Neuronal stem cell (in vitro differentiated cells): ENCODE measurements at regions not wholly inside any gene's neighbourhood (a gene's known extent, or its start where the extent isn't known, plus 50 kb on each side); places are given as distances from the start of the nearest gene placed in this dataset.

ENCODE experiments used
- DNase-seq: peaks from one replicate; pipeline ENCODE4 v3.0.0-alpha.2; 2013; ENCODE audit warnings: low spot score
- H2AFZ ChIP-seq: one replicate; pipeline ENCODE4 v1.6.1; 2013; ENCODE audit warnings: mild to moderate bottlenecking, low read length, inconsistent platforms
- H2AK5ac ChIP-seq: 2 replicates; pipeline ENCODE4 v1.6.1; 2013; ENCODE audit warnings: low read depth, mild to moderate bottlenecking, inconsistent platforms, low read length, moderate library complexity, mixed read lengths
- H2BK120ac ChIP-seq: 2 replicates; pipeline ENCODE4 v1.6.1; 2013; ENCODE audit warnings: low read depth, mild to moderate bottlenecking, inconsistent platforms, low read length, moderate library complexity, mixed read lengths
- H2BK12ac ChIP-seq: one replicate; pipeline ENCODE4 v1.6.1; 2013; ENCODE audit warnings: low read length, inconsistent platforms
- H2BK15ac ChIP-seq: 2 replicates; pipeline ENCODE4 v1.6.1; 2013; ENCODE audit warnings: mild to moderate bottlenecking, low read length, inconsistent platforms, mixed read lengths
- H2BK5ac ChIP-seq: one replicate; pipeline ENCODE4 v1.6.1; 2013; ENCODE audit warnings: inconsistent platforms, mild to moderate bottlenecking, low read length, moderate library complexity
- H3K14ac ChIP-seq: one replicate; pipeline ENCODE4 v1.6.1; 2013; ENCODE audit warnings: low read length, inconsistent platforms
- H3K18ac ChIP-seq: 2 replicates; pipeline ENCODE4 v1.6.1; 2013; ENCODE audit warnings: low read length, inconsistent platforms
- H3K23ac ChIP-seq: 2 replicates; pipeline ENCODE4 v1.6.1; 2013; ENCODE audit warnings: low read depth, mild to moderate bottlenecking, mixed read lengths, low read length, inconsistent platforms; ENCODE audit not compliant: poor library complexity
- H3K27ac ChIP-seq: replicated peaks from 3 replicates; pipeline ENCODE4 v1.5.1; 2013; ENCODE audit warnings: low read length, inconsistent platforms
- H3K27me3 ChIP-seq, 3 experiments: 2 replicates each; pipeline ENCODE4 v1.6.1; 2013; ENCODE audit warnings: low read length in 3 of 3, mild to moderate bottlenecking in 2 of 3, inconsistent platforms in 1 of 3, low read depth in 1 of 3, mixed read lengths in 1 of 3, moderate library complexity in 1 of 3; ENCODE audit not compliant: control insufficient read depth in 3 of 3, insufficient read depth in 3 of 3
- H3K36me3 ChIP-seq, 2 donors: replicated peaks in 1 of 2; 2 replicates each; pipeline ENCODE4 v1.6.1; 2013; ENCODE audit warnings: low read length in 2 of 2; ENCODE audit not compliant: control insufficient read depth in 2 of 2, insufficient read depth in 2 of 2
- H3K4ac ChIP-seq: 2 replicates; pipeline ENCODE4 v1.6.1; 2013; ENCODE audit warnings: inconsistent platforms, mild to moderate bottlenecking, low read length, moderate library complexity
- H3K4me1 ChIP-seq, 2 donors: 1 replicate in 1 of 2; 2 replicates in 1 of 2; pipeline ENCODE4 v1.6.1; 2013; ENCODE audit warnings: low read length in 2 of 2, low read depth in 1 of 2; ENCODE audit not compliant: control insufficient read depth in 2 of 2, insufficient read depth in 1 of 2
- H3K4me2 ChIP-seq: one replicate; pipeline ENCODE4 v1.6.1; 2013; ENCODE audit warnings: mild to moderate bottlenecking, low read length, inconsistent platforms; ENCODE audit not compliant: insufficient read depth, poor library complexity, severe bottlenecking
- H3K4me3 ChIP-seq, 2 donors: 2 replicates each; pipeline ENCODE4 v1.5.1; 2013; ENCODE audit warnings: low read length in 2 of 2, mild to moderate bottlenecking in 2 of 2, inconsistent platforms in 1 of 2, moderate library complexity in 1 of 2
- H3K79me1 ChIP-seq: one replicate; pipeline ENCODE4 v1.6.1; 2013; ENCODE audit warnings: low read depth, mild to moderate bottlenecking, inconsistent platforms, low read length, moderate library complexity
- H3K9ac ChIP-seq: one replicate; pipeline ENCODE4 v1.6.1; 2013; ENCODE audit warnings: mild to moderate bottlenecking, low read depth, low read length, inconsistent platforms; ENCODE audit not compliant: poor library complexity
- H3K9me3 ChIP-seq, 2 donors: replicated peaks in 1 of 2; 2 replicates each; pipeline versions ENCODE3 to v1.6.1; 2013; ENCODE audit warnings: low read length in 2 of 2, mild to moderate bottlenecking in 2 of 2, inconsistent platforms in 1 of 2, low read depth in 1 of 2, mixed read lengths in 1 of 2, moderate library complexity in 1 of 2; ENCODE audit not compliant: control insufficient read depth in 2 of 2, insufficient read depth in 1 of 2
- H4K8ac ChIP-seq: one replicate; pipeline ENCODE4 v1.6.1; 2013; ENCODE audit warnings: low read depth, mild to moderate bottlenecking, inconsistent platforms, low read length, moderate library complexity
- H4K91ac ChIP-seq: one replicate; pipeline ENCODE4 v1.6.1; 2013; ENCODE audit warnings: low read length, low read depth, mild to moderate bottlenecking, inconsistent platforms; ENCODE audit not compliant: poor library complexity
- WGBS, 2 donors: extraction: QIAGEN DNeasy Blood & Tissue Kit; methylation state at CpG; one replicate each; pipeline ENCODE4 v1.1.7; 2013; ENCODE audit warnings: missing lambda C conversion rate in 2 of 2, mixed read lengths in 1 of 2; ENCODE audit not compliant: insufficient read length in 2 of 2, insufficient replicate concordance in 1 of 2; ENCODE audit errors: extremely low coverage in 2 of 2; 5-methylcytosine and 5-hydroxymethylcytosine counted together

- Histone ChIP-seq H2BK120ac (no peak overlapping the region), H3K4me3 (no peak overlapping the region), H2BK12ac (no peak overlapping the region), H3K9me3 (no peaks in the 10 kb centered on the region), H3K27me3 (no peaks in the 10 kb centered on the region), H3K18ac (no peak overlapping the region), H2AK5ac (no peak overlapping the region), H3K4ac (no peak overlapping the region), H3K27ac (no peak overlapping the region), H2AFZ (no peak overlapping the region), H3K4me1 (no peaks in the 10 kb centered on the region), H3K79me1 (no peaks in the 10 kb centered on the region), H3K14ac (no peak overlapping the region), H3K23ac (no peak overlapping the region), H3K36me3 (no peaks in the 10 kb centered on the region), H2BK5ac (no peak overlapping the region), H3K4me2 (no peak overlapping the region), H3K9ac (no peak overlapping the region), H4K91ac (no peak overlapping the region), H4K8ac (no peak overlapping the region), H2BK15ac (no peak overlapping the region)
- DNase-seq: no peak
- no CpG with 5 or more reads among the region's 2 CpGs for WGBS, 2 donors
Measured at GRCh38 chr7:125678771-125679170, 749.1 kb upstream of the POT1 start.

GRCh38 chr7:125675640-125676039 lies 746.0 kb upstream of the POT1 start:
- H3K18ac ChIP-seq: no peak overlapping the region
- no peak overlapping the region for H4K8ac ChIP-seq
- H3K14ac ChIP-seq: no peak overlapping the region
- H3K4me3 ChIP-seq: no peak overlapping the region
- H3K79me1 ChIP-seq: no peaks in the 10 kb centered on the region
- H4K91ac ChIP-seq: no peak overlapping the region
- H2AFZ ChIP-seq: no peak overlapping the region
- H2AK5ac ChIP-seq: no peak overlapping the region
- no peaks in the 10 kb centered on the region for H3K9me3 ChIP-seq
- H2BK12ac ChIP-seq: no peak overlapping the region
- H2BK5ac ChIP-seq: no peak overlapping the region
- H3K36me3 ChIP-seq: no peaks in the 10 kb centered on the region
- no peak overlapping the region for H2BK15ac ChIP-seq
- no peak overlapping the region for H3K9ac ChIP-seq
- no peaks in the 10 kb centered on the region for H3K27me3 ChIP-seq
- H2BK120ac ChIP-seq: no peak overlapping the region
- H3K4ac ChIP-seq: no peak overlapping the region
- H3K4me2 ChIP-seq: no peak overlapping the region
- DNase-seq: no peak
- H3K4me1 ChIP-seq: no peaks in the 10 kb centered on the region
- WGBS, 2 donors: no CpG with 5 or more reads among the region's 2 CpGs
- H3K23ac ChIP-seq: no peak overlapping the region
- H3K27ac ChIP-seq: no peak overlapping the region

- H3K4me3 ChIP-seq: no peak overlapping the region
- no peak overlapping the region for H2BK5ac ChIP-seq
- H3K4me1 ChIP-seq: no peaks in the 10 kb centered on the region
- no peak overlapping the region for H3K4ac ChIP-seq
- no peak overlapping the region for H2BK12ac ChIP-seq
- no peaks in the 10 kb centered on the region for H3K27me3 ChIP-seq
- no peak overlapping the region for H2BK120ac ChIP-seq
- DNase-seq: no peak
- H2AK5ac ChIP-seq: no peak overlapping the region
- no peak overlapping the region for H3K27ac ChIP-seq
- H2AFZ ChIP-seq: no peak overlapping the region
- no peak overlapping the region for H2BK15ac ChIP-seq
- WGBS, 2 donors: no CpG with 5 or more reads among the region's 4 CpGs
- no peak overlapping the region for H3K14ac ChIP-seq
- H3K9me3 ChIP-seq: no peaks in the 10 kb centered on the region
- H4K8ac ChIP-seq: no peak overlapping the region
- H3K18ac ChIP-seq: no peak overlapping the region
- H3K36me3 ChIP-seq: no peaks in the 10 kb centered on the region
- H3K79me1 ChIP-seq: no peaks in the 10 kb centered on the region
- H3K4me2 ChIP-seq: no peak overlapping the region
- no peak overlapping the region for H3K23ac ChIP-seq
- H3K9ac ChIP-seq: no peak overlapping the region
- H4K91ac ChIP-seq: no peak overlapping the region
Measured at GRCh38 chr7:125675169-125675568, 745.5 kb upstream of the POT1 start.

- no peaks in the 10 kb centered on the region for H3K36me3 ChIP-seq
- H3K9me3 ChIP-seq: no peaks in the 10 kb centered on the region
- no peak overlapping the region for H2BK5ac ChIP-seq
- H3K18ac ChIP-seq: no peak overlapping the region
- no peak overlapping the region for H3K23ac ChIP-seq
- no peak overlapping the region for H2AFZ ChIP-seq
- H3K4me3 ChIP-seq: no peak overlapping the region
- no peak overlapping the region for H3K4ac ChIP-seq
- H4K8ac ChIP-seq: no peak overlapping the region
- H3K27me3 ChIP-seq: no peaks in the 10 kb centered on the region
- no peak overlapping the region for H4K91ac ChIP-seq
- WGBS, 2 donors: no CpG with 5 or more reads among the region's 1 CpG
- peak; percentile 21 for DNase-seq
- H3K4me1 ChIP-seq: no peaks in the 10 kb centered on the region
- H2AK5ac ChIP-seq: no peak overlapping the region
- H3K14ac ChIP-seq: no peak overlapping the region
- no peaks in the 10 kb centered on the region for H3K79me1 ChIP-seq
- no peak overlapping the region for H2BK15ac ChIP-seq
- no peak overlapping the region for H3K27ac ChIP-seq
- H2BK12ac ChIP-seq: no peak overlapping the region
- H3K9ac ChIP-seq: no peak overlapping the region
- no peak overlapping the region for H2BK120ac ChIP-seq
- H3K4me2 ChIP-seq: no peak overlapping the region
Measured at GRCh38 chr7:125670926-125671572, 741.4 kb upstream of the POT1 start.
